ENCODE measurements at regions not wholly inside any gene's neighbourhood (a gene's known extent, or its start where the extent isn't known, plus 50 kb on each side); places are given as distances from the start of the nearest gene placed in this dataset.

- H3K27ac ChIP-seq (ENCODE audit: insufficient read depth, low read length): no peak overlapping the region
- no peak overlapping the region for H4K8ac ChIP-seq (ENCODE audit: low read depth in 2 of 2, low read length in 2 of 2)
- no CpG with 5 or more reads among the region's 4 CpGs for WGBS, 2 experiments (ENCODE audit: extremely low coverage in 2 of 2, insufficient read length in 1 of 2)
- no peaks in the 10 kb centered on the region for H4K20me1 ChIP-seq (ENCODE audit: insufficient read depth, low read length)
- no peak for DNase-seq
- no peak overlapping the region for H3K4ac ChIP-seq (ENCODE audit: low read depth, low read length)
- H3K18ac ChIP-seq (ENCODE audit: low read depth, low read length): no peak overlapping the region
- H3K79me1 ChIP-seq (ENCODE audit: low read depth in 1 of 2, low read length in 2 of 2): no peaks in the 10 kb centered on the region
- H3K56ac ChIP-seq (ENCODE audit: extremely low read depth, insufficient read depth, low read length): no peak overlapping the region
- peaks cover 64% of the 10 kb centered on the region for H3K27me3 ChIP-seq (ENCODE audit: control insufficient read depth, insufficient read depth, low read length)
- no peak overlapping the region for H2AK9ac ChIP-seq (replicated peaks; ENCODE audit: low read depth, low read length, poor library complexity)
- peaks cover 4% of the 10 kb centered on the region for H3K9me3 ChIP-seq (ENCODE audit: control insufficient read depth, insufficient read depth, low read length)
- H2BK20ac ChIP-seq (ENCODE audit: low read depth, low read length): no peak overlapping the region
- no peak overlapping the region for H2BK120ac ChIP-seq (ENCODE audit: low read depth, low read length)
- no peak overlapping the region for H2BK15ac ChIP-seq (ENCODE audit: low read depth, low read length)
- CTCF ChIA-PET: no interaction called here
- TF ChIP-seq SMC3 (IDR thresholded peaks at IDR 0.05; ENCODE audit: low read depth, low read length) (no peak), RAD21 (IDR thresholded peaks at IDR 0.05; ENCODE audit: low read length) (no peak), MAZ (IDR thresholded peaks at IDR 0.05; ENCODE audit: borderline replicate concordance, low read depth, low read length) (no peak), CHD1 (IDR thresholded peaks at IDR 0.05; ENCODE audit: low read depth, low read length) (no peak), POLR2A (IDR thresholded peaks at IDR 0.05; ENCODE audit: low read depth, low read length) (no peak), FOS (IDR thresholded peaks at IDR 0.05; ENCODE audit: low read depth, low read length) (no peak), RCOR1 (IDR thresholded peaks at IDR 0.05; ENCODE audit: insufficient replicate concordance, low read length) (no peak), MAFK (IDR thresholded peaks at IDR 0.05; ENCODE audit: low read depth, low read length) (no peak), NFE2L2 (IDR thresholded peaks at IDR 0.05; ENCODE audit: low read depth, low read length) (no peak), ELK1 (IDR thresholded peaks at IDR 0.05; ENCODE audit: borderline replicate concordance, low read depth, low read length) (no peak), BHLHE40 (IDR thresholded peaks at IDR 0.05; ENCODE audit: low read depth, low read length) (no peak), RFX5 (IDR thresholded peaks at IDR 0.05; ENCODE audit: low read depth, low read length) (no peak), CEBPB (IDR thresholded peaks at IDR 0.05; ENCODE audit: low read depth, low read length) (no peak), MXI1 (IDR thresholded peaks at IDR 0.05; ENCODE audit: borderline replicate concordance, low read depth, low read length) (no peak)
- TF ChIP-seq, protein P1, sequence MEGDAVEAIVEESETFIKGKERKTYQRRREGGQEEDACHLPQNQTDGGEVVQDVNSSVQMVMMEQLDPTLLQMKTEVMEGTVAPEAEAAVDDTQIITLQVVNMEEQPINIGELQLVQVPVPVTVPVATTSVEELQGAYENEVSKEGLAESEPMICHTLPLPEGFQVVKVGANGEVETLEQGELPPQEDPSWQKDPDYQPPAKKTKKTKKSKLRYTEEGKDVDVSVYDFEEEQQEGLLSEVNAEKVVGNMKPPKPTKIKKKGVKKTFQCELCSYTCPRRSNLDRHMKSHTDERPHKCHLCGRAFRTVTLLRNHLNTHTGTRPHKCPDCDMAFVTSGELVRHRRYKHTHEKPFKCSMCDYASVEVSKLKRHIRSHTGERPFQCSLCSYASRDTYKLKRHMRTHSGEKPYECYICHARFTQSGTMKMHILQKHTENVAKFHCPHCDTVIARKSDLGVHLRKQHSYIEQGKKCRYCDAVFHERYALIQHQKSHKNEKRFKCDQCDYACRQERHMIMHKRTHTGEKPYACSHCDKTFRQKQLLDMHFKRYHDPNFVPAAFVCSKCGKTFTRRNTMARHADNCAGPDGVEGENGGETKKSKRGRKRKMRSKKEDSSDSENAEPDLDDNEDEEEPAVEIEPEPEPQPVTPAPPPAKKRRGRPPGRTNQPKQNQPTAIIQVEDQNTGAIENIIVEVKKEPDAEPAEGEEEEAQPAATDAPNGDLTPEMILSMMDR (conservative IDR thresholded peaks at IDR 0.05; ENCODE audit: low read depth, low read length): no peak
- TF ChIP-seq, protein P2, sequence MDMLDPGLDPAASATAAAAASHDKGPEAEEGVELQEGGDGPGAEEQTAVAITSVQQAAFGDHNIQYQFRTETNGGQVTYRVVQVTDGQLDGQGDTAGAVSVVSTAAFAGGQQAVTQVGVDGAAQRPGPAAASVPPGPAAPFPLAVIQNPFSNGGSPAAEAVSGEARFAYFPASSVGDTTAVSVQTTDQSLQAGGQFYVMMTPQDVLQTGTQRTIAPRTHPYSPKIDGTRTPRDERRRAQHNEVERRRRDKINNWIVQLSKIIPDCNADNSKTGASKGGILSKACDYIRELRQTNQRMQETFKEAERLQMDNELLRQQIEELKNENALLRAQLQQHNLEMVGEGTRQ (IDR thresholded peaks at IDR 0.05; ENCODE audit: low read depth, low read length): no peak
- no peaks in the 10 kb centered on the region for H3K4me1 ChIP-seq (ENCODE audit: control insufficient read depth, insufficient read depth, low read length)
- in situ Hi-C loops (cut with MboI; ENCODE audit: low sequenced_read_pairs): no loop called here
- H3K23ac ChIP-seq (ENCODE audit: low read depth, low read length): no peak overlapping the region
- H4K91ac ChIP-seq (ENCODE audit: insufficient read depth, low read depth, low read length): no peak overlapping the region
- H3K4me3 ChIP-seq (ENCODE audit: insufficient read depth, low read depth, low read length): no peak overlapping the region
- no peaks in the 10 kb centered on the region for H3K36me3 ChIP-seq (ENCODE audit: control insufficient read depth, insufficient read depth, low read length)
- no peak for ATAC-seq (ENCODE audit: low read depth)
- H3K14ac ChIP-seq (replicated peaks; ENCODE audit: low read depth, low read length): no peak overlapping the region
- H2AK5ac ChIP-seq (ENCODE audit: low read depth, low read length): no peak overlapping the region
- no peak overlapping the region for H2AFZ ChIP-seq (replicated peaks; ENCODE audit: low read length, poor library complexity)
- H3K4me2 ChIP-seq (ENCODE audit: low read depth, low read length): no peak overlapping the region
- no peak overlapping the region for H3K9ac ChIP-seq (ENCODE audit: low read depth, low read length)
- dilution Hi-C loops (cut with HindIII; ENCODE audit: low sequenced_read_pairs, unreplicated experiment): no loop called here
- no peak overlapping the region for H2BK5ac ChIP-seq (ENCODE audit: low read depth, low read length, poor library complexity, severe bottlenecking)
- POLR2A ChIA-PET (ENCODE audit: unreplicated experiment): no interaction called here
- intact Hi-C loops (cut with micrococcal nuclease): no loop called here
- no TSS peak for BruUV-seq (replicated peaks)
- H4K5ac ChIP-seq (ENCODE audit: low read depth, low read length): no peak overlapping the region
- H3K9me1 ChIP-seq (ENCODE audit: insufficient read depth, low read length): no peaks in the 10 kb centered on the region
These were observed 77.0 kb downstream of the RPS6KA4 start for GRCh38 chr11:64436000-64436399.
